ENCODE measurements at regions not wholly inside any gene's neighbourhood (a gene's known extent, or its start where the extent isn't known, plus 50 kb on each side); places are given as distances from the start of the nearest gene placed in this dataset.

- DNase-seq (no peak), ATAC-seq (no peak)
- no peaks in the 10 kb centered on the region for H3K9me3 ChIP-seq (ENCODE audit: control insufficient read depth, insufficient read depth, low read length)
- H3K27me3 Mint-ChIP-seq (ENCODE audit: low read depth in 2 of 2): no peaks in the 10 kb centered on the region
- H3K9me3 Mint-ChIP-seq: peaks cover 3 to 8% of the 10 kb centered on the region in 2 donors
- intact Hi-C loops (cut with micrococcal nuclease): no loop called here
- H3K36me3 ChIP-seq (ENCODE audit: control insufficient read depth, insufficient read depth, low read length): no peaks in the 10 kb centered on the region
- no peak overlapping the region for H3K4me3 ChIP-seq (ENCODE audit: low read length)
- no peak overlapping the region for H3K4me3 Mint-ChIP-seq
- TF ChIP-seq, protein P1, sequence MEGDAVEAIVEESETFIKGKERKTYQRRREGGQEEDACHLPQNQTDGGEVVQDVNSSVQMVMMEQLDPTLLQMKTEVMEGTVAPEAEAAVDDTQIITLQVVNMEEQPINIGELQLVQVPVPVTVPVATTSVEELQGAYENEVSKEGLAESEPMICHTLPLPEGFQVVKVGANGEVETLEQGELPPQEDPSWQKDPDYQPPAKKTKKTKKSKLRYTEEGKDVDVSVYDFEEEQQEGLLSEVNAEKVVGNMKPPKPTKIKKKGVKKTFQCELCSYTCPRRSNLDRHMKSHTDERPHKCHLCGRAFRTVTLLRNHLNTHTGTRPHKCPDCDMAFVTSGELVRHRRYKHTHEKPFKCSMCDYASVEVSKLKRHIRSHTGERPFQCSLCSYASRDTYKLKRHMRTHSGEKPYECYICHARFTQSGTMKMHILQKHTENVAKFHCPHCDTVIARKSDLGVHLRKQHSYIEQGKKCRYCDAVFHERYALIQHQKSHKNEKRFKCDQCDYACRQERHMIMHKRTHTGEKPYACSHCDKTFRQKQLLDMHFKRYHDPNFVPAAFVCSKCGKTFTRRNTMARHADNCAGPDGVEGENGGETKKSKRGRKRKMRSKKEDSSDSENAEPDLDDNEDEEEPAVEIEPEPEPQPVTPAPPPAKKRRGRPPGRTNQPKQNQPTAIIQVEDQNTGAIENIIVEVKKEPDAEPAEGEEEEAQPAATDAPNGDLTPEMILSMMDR (IDR thresholded peaks at IDR 0.05): no peak
- no peaks in the 10 kb centered on the region for H3K36me3 Mint-ChIP-seq
- 40% methylated on average over 1 of the region's 1 CpG for WGBS (ENCODE audit: insufficient coverage)
- no peak overlapping the region for H3K27ac ChIP-seq (ENCODE audit: low read length)
- no peaks in the 10 kb centered on the region for H3K27me3 ChIP-seq (ENCODE audit: control insufficient read depth, insufficient read depth, low read length)
- H3K4me1 Mint-ChIP-seq: no peaks in the 10 kb centered on the region
- no peak overlapping the region for H3K27ac Mint-ChIP-seq
- H3K4me1 ChIP-seq (ENCODE audit: control insufficient read depth, insufficient read depth, low read length): no peaks in the 10 kb centered on the region
Measured at GRCh38 chr11:27276141-27276540, 86.9 kb downstream of the CCDC34 start.

DNA sequence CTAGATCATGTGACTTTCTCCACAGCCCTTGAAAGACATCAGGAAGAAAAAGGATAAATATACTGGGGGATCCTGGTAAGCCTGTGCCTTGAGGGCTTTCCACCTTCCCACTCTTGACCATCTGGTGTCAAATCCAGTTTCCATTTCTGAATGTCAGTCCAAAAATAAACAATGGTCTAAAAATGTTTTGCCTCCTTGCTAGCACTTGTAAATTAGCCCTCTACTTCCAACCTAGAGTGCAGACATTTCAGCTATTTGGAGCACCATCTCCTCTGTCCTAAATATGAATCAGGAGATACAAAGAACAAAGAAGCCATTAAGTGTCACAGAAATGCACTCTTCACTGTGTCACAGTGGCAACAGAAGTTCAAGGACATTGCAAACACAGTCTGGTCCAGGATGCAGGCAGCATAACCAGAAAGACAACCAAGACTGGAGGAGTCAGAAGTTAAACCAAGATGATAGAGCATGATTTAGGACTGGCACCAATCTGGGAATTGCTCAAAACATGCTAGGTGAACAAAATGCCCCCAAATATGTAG lies 88.1 kb downstream of the CCDC34 start:
- intact Hi-C loops (cut with micrococcal nuclease): no loop called here
- Mint-ChIP-seq H3K4me3 (no peak overlapping the region), H3K4me1 (no peaks in the 10 kb centered on the region), H3K9me3 (peaks cover 8 to 9% of the 10 kb centered on the region in 2 donors), H3K27ac (no peak overlapping the region), H3K27me3 (ENCODE audit: low read depth in 2 of 2) (no peaks in the 10 kb centered on the region), H3K36me3 (no peaks in the 10 kb centered on the region)
- no peaks in the 10 kb centered on the region for H3K4me1 ChIP-seq (ENCODE audit: control insufficient read depth, insufficient read depth, low read length)
- H3K27me3 ChIP-seq (ENCODE audit: control insufficient read depth, insufficient read depth, low read length): no peaks in the 10 kb centered on the region
- TF ChIP-seq, protein P1 (IDR thresholded peaks at IDR 0.05): no peak
- H3K27ac ChIP-seq (ENCODE audit: low read length): no peak overlapping the region
- no peak overlapping the region for H3K4me3 ChIP-seq (ENCODE audit: low read length)
- ATAC-seq (no peak), DNase-seq (no peak)
- H3K9me3 ChIP-seq (ENCODE audit: control insufficient read depth, insufficient read depth, low read length): no peaks in the 10 kb centered on the region
- no peaks in the 10 kb centered on the region for H3K36me3 ChIP-seq (ENCODE audit: control insufficient read depth, insufficient read depth, low read length)

- H3K4me3 ChIP-seq (ENCODE audit: low read length): no peak overlapping the region
- no peaks in the 10 kb centered on the region for H3K36me3 Mint-ChIP-seq
- no peaks in the 10 kb centered on the region for H3K27me3 Mint-ChIP-seq (ENCODE audit: low read depth in 2 of 2)
- H3K9me3 Mint-ChIP-seq: peaks cover 3 to 9% of the 10 kb centered on the region in 2 donors
- no peaks in the 10 kb centered on the region for H3K9me3 ChIP-seq (ENCODE audit: control insufficient read depth, insufficient read depth, low read length)
- no peaks in the 10 kb centered on the region for H3K27me3 ChIP-seq (ENCODE audit: control insufficient read depth, insufficient read depth, low read length)
- TF ChIP-seq, protein P1 (IDR thresholded peaks at IDR 0.05): no peak
- no peaks in the 10 kb centered on the region for H3K36me3 ChIP-seq (ENCODE audit: control insufficient read depth, insufficient read depth, low read length)
- ATAC-seq (no peak), DNase-seq (no peak)
- H3K4me1 ChIP-seq (ENCODE audit: control insufficient read depth, insufficient read depth, low read length): no peaks in the 10 kb centered on the region
- intact Hi-C loops (cut with micrococcal nuclease): no loop called here
- no peak overlapping the region for H3K4me3 Mint-ChIP-seq
- no peak overlapping the region for H3K27ac ChIP-seq (ENCODE audit: low read length)
- no peaks in the 10 kb centered on the region for H3K4me1 Mint-ChIP-seq
- H3K27ac Mint-ChIP-seq: no peak overlapping the region
- WGBS (ENCODE audit: insufficient coverage): 81% methylated on average over 2 of the region's 2 CpGs
Measured at GRCh38 chr11:27266125-27266524, 96.9 kb downstream of the CCDC34 start.

DNA sequence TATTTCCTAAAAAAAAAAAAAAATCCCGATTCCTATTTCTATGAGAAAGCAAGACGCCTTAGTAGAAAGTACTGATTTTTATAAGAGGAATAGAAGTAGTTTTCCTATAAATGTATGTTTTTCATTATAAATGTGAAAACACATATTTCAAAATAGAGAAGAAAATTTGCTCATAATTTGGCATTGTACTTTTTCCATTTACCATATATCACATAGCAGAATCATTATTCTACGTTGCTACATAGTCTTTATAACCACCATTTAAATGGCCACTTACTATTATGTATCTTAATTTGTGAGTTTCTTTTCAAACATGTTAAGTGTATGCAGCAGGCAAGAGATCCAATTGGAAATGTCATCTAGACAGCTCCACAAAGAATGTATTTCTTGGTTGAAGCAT lies 99.0 kb downstream of the CCDC34 start:
- no peaks in the 10 kb centered on the region for H3K9me3 ChIP-seq (ENCODE audit: control insufficient read depth, insufficient read depth, low read length)
- peaks cover 3 to 4% of the 10 kb centered on the region in 2 donors for H3K9me3 Mint-ChIP-seq
- no peaks in the 10 kb centered on the region for H3K36me3 Mint-ChIP-seq
- no peak overlapping the region for H3K4me3 Mint-ChIP-seq
- no CpG with 5 or more reads among the region's 3 CpGs for WGBS (ENCODE audit: insufficient coverage)
- no peak overlapping the region for H3K27ac Mint-ChIP-seq
- no peak overlapping the region for H3K27ac ChIP-seq (ENCODE audit: low read length)
- DNase-seq (no peak), ATAC-seq (no peak)
- H3K4me1 Mint-ChIP-seq: no peaks in the 10 kb centered on the region
- TF ChIP-seq, protein P1 (IDR thresholded peaks at IDR 0.05): no peak
- no peaks in the 10 kb centered on the region for H3K36me3 ChIP-seq (ENCODE audit: control insufficient read depth, insufficient read depth, low read length)
- H3K4me1 ChIP-seq (ENCODE audit: control insufficient read depth, insufficient read depth, low read length): no peaks in the 10 kb centered on the region
- no peaks in the 10 kb centered on the region for H3K27me3 ChIP-seq (ENCODE audit: control insufficient read depth, insufficient read depth, low read length)
- no peak overlapping the region for H3K4me3 ChIP-seq (ENCODE audit: low read length)
- intact Hi-C loops (cut with micrococcal nuclease): no loop called here
- H3K27me3 Mint-ChIP-seq (ENCODE audit: low read depth in 2 of 2): no peaks in the 10 kb centered on the region
